Occipital lobe (tissue), 1 donor: ENCODE measurements at regions not wholly inside any gene's neighbourhood (a gene's known extent, or its start where the extent isn't known, plus 50 kb on each side); places are given as distances from the start of the nearest gene placed in this dataset.

Source experiments
- DNase-seq: peaks from one replicate; lab custom pipeline; 2025; lab: John Stamatoyannopoulos, UW

- no peak for DNase-seq
Measured at GRCh38 chr17:52740006-52740405, 581.5 kb upstream of the CA10 start.

- DNase-seq = no peak
Measured at GRCh38 chr17:52738791-52739190, 580.3 kb upstream of the CA10 start.

- DNase-seq = no peak
Measured at GRCh38 chr17:52737071-52737470, 578.6 kb upstream of the CA10 start.

- DNase-seq = no peak
Measured at GRCh38 chr17:52732841-52733240, 574.3 kb upstream of the CA10 start.

GRCh38 chr17:52724578-52724977, 566.1 kb upstream of the CA10 start:
- DNase-seq = no peak

GRCh38 chr17:52721910-52722309, 563.4 kb upstream of the CA10 start:
- no peak for DNase-seq

GRCh38 chr17:52710363-52710901, 551.9 kb upstream of the CA10 start:
- no peak for DNase-seq

GRCh38 chr17:52709724-52710123, 551.2 kb upstream of the CA10 start:
- no peak for DNase-seq

- DNase-seq = no peak
Measured at GRCh38 chr17:52696362-52696761, 537.8 kb upstream of the CA10 start.

GRCh38 chr17:52686140-52686539, 527.6 kb upstream of the CA10 start:
- no peak for DNase-seq

GRCh38 chr17:52681480-52681879, 523.0 kb upstream of the CA10 start:
- no peak for DNase-seq

GRCh38 chr17:52678211-52678610, 519.7 kb upstream of the CA10 start:
- DNase-seq = no peak

GRCh38 chr17:52674686-52675085, 516.2 kb upstream of the CA10 start:
- no peak for DNase-seq

GRCh38 chr17:52673791-52674190, 515.3 kb upstream of the CA10 start:
- no peak for DNase-seq

- DNase-seq = no peak
Measured at GRCh38 chr17:52666264-52666663, 507.8 kb upstream of the CA10 start.

GRCh38 chr17:52660692-52661091, 502.2 kb upstream of the CA10 start:
- no peak for DNase-seq

- DNase-seq = no peak
Measured at GRCh38 chr17:52653014-52653413, 494.5 kb upstream of the CA10 start.

- no peak for DNase-seq
Measured at GRCh38 chr17:52648995-52649394, 490.5 kb upstream of the CA10 start.

- DNase-seq = no peak
Measured at GRCh38 chr17:52647411-52647810, 488.9 kb upstream of the CA10 start.

- DNase-seq = no peak
Measured at GRCh38 chr17:52636443-52636842, 477.9 kb upstream of the CA10 start.

GRCh38 chr17:52606590-52606989, 448.1 kb upstream of the CA10 start:
- no peak for DNase-seq

- DNase-seq = no peak
Measured at GRCh38 chr17:52606098-52606497, 447.6 kb upstream of the CA10 start.

GRCh38 chr17:52604105-52604504, 445.6 kb upstream of the CA10 start:
- no peak for DNase-seq
